ENCODE measurements at regions not wholly inside any gene's neighbourhood (a gene's known extent, or its start where the extent isn't known, plus 50 kb on each side); places are given as distances from the start of the nearest gene placed in this dataset.
"Not testable (repeated sequence)": the region's sequence is repeated elsewhere in the genome, so short reads cannot be mapped to it uniquely, and the experiment has no call there.

GRCh38 chr18:22713511-22713910 lies 219.6 kb upstream of the RBBP8 start:
- Histone ChIP-seq H3K9me3 (replicated peaks) (no peaks in the 10 kb centered on the region), H3K4me1 (peaks cover 37% of the 10 kb centered on the region), H3K27ac (replicated peaks) (no peak overlapping the region), H3K27me3 (ENCODE audit: low read depth) (no peaks in the 10 kb centered on the region), H3K36me3 (no peaks in the 10 kb centered on the region), H3K4me3 (no peak overlapping the region)
- TF ChIP-seq CTCF (IDR thresholded peaks at IDR 0.05; ENCODE audit: borderline replicate concordance) = no peak
- no peak for DNase-seq
- intact Hi-C loops (cut with micrococcal nuclease) = no loop called here

GRCh38 chr18:22717536-22717935 lies 215.6 kb upstream of the RBBP8 start:
- H3K9me3 ChIP-seq (replicated peaks); intact Hi-C loops (cut with micrococcal nuclease); DNase-seq; H3K36me3 ChIP-seq; H3K27me3 ChIP-seq (ENCODE audit: low read depth); H3K4me3 ChIP-seq; H3K27ac ChIP-seq (replicated peaks): not testable (repeated sequence)
- peaks cover 16% of the 10 kb centered on the region for H3K4me1 ChIP-seq

- Histone ChIP-seq H3K4me1 (no peaks in the 10 kb centered on the region), H3K36me3 (no peaks in the 10 kb centered on the region), H3K9me3 (replicated peaks) (no peaks in the 10 kb centered on the region), H3K27me3 (ENCODE audit: low read depth) (no peaks in the 10 kb centered on the region), H3K27ac (replicated peaks) (no peak overlapping the region), H3K4me3 (no peak overlapping the region)
- DNase-seq = no peak
- no peak for TF ChIP-seq CTCF (IDR thresholded peaks at IDR 0.05; ENCODE audit: borderline replicate concordance)
- intact Hi-C loops (cut with micrococcal nuclease) = no loop called here
Measured at GRCh38 chr18:22723221-22723620, 209.9 kb upstream of the RBBP8 start.

GRCh38 chr18:22723773-22724172 lies 209.4 kb upstream of the RBBP8 start:
- H3K4me3 ChIP-seq = no peak overlapping the region
- intact Hi-C loops (cut with micrococcal nuclease) = no loop called here
- H3K36me3 ChIP-seq = no peaks in the 10 kb centered on the region
- H3K9me3 ChIP-seq (replicated peaks) = no peaks in the 10 kb centered on the region
- no peak for DNase-seq
- H3K27ac ChIP-seq (replicated peaks) = no peak overlapping the region
- TF ChIP-seq CTCF (IDR thresholded peaks at IDR 0.05; ENCODE audit: borderline replicate concordance) = no peak
- no peaks in the 10 kb centered on the region for H3K27me3 ChIP-seq (ENCODE audit: low read depth)
- H3K4me1 ChIP-seq = no peaks in the 10 kb centered on the region

- Histone ChIP-seq H3K4me3 (no peak overlapping the region), H3K27me3 (ENCODE audit: low read depth) (no peaks in the 10 kb centered on the region), H3K9me3 (replicated peaks) (no peaks in the 10 kb centered on the region), H3K36me3 (no peaks in the 10 kb centered on the region), H3K4me1 (no peaks in the 10 kb centered on the region), H3K27ac (replicated peaks) (no peak overlapping the region)
- intact Hi-C loops (cut with micrococcal nuclease) = no loop called here
- TF ChIP-seq CTCF (IDR thresholded peaks at IDR 0.05; ENCODE audit: borderline replicate concordance) = no peak
- no peak for DNase-seq
Measured at GRCh38 chr18:22726469-22726868, 206.7 kb upstream of the RBBP8 start.

- no peaks in the 10 kb centered on the region for H3K27me3 ChIP-seq (ENCODE audit: low read depth)
- intact Hi-C loops (cut with micrococcal nuclease) = no loop called here
- no peaks in the 10 kb centered on the region for H3K9me3 ChIP-seq (replicated peaks)
- TF ChIP-seq CTCF (IDR thresholded peaks at IDR 0.05; ENCODE audit: borderline replicate concordance) = no peak
- H3K36me3 ChIP-seq = no peaks in the 10 kb centered on the region
- H3K4me3 ChIP-seq = no peak overlapping the region
- no peak for DNase-seq
- H3K27ac ChIP-seq (replicated peaks) = no peak overlapping the region
- H3K4me1 ChIP-seq = no peaks in the 10 kb centered on the region
Measured at GRCh38 chr18:22728016-22728415, 205.1 kb upstream of the RBBP8 start.
